Adrenal gland (tissue), 5 donors: ENCODE measurements at regions not wholly inside any gene's neighbourhood (a gene's known extent, or its start where the extent isn't known, plus 50 kb on each side); places are given as distances from the start of the nearest gene placed in this dataset.

ENCODE experiments used
- CTCF ChIP-seq, 6 experiments: fragments of 450-650 bp in 4 of 6; fragments of 200-600 bp in 2 of 6; sonication (generic) in 1 of 6; IDR thresholded peaks; 1 replicate in 5 of 6; 2 replicates in 1 of 6; pipeline versions ENCODE4 v1.5.1 to v1.8.0; 2016 to 2021; ENCODE audit warnings: antibody characterized with exemption in 6 of 6, mild to moderate bottlenecking in 2 of 6, moderate library complexity in 1 of 6
- POLR2A ChIP-seq, 2 donors: fragments of 450-650 bp; IDR thresholded peaks; one replicate each; pipeline ENCODE4 v1.6.1; 2017; ENCODE audit warnings: antibody characterized with exemption in 2 of 2, mild to moderate bottlenecking in 2 of 2, moderate library complexity in 1 of 2
- donor health status: DM: no; HTN: no; CAD: no.

- TF ChIP-seq CTCF (IDR thresholded peaks at IDR 0.05) (no peak), POLR2A (IDR thresholded peaks at IDR 0.05) (no peak)
These were observed 252.3 kb upstream of the FOXQ1 start for GRCh38 chr6:1059596-1059995.
